HCT116 (cell line): ENCODE measurements at regions not wholly inside any gene's neighbourhood (a gene's known extent, or its start where the extent isn't known, plus 50 kb on each side); places are given as distances from the start of the nearest gene placed in this dataset.

Source experiments
- ATAC-seq: fragments of 200-7000 bp; cut with Tn5 transposase; 2 replicates; pipeline ENCODE4 v1.9.1; 2020; ENCODE audit warnings: mild to moderate bottlenecking, moderate library complexity
- BruUV-seq: library from RNA; stranded (reverse); fragments of 400-500 nt; replicated peaks from 2 replicates; lab custom pipeline; 2021; lab: Mats Ljungman, UMichigan
- CTCF ChIA-PET: fragments of 300-600 bp; sonication (Branson Sonifier 250); formaldehyde crosslinking; loops from one replicate; lab custom pipeline; 2021; ENCODE audit warnings: antibody characterized with exemption; lab: Charles Lee
- POLR2A ChIA-PET: fragments of 300-600, 350-600 bp; sonication (Branson Sonifier 250); formaldehyde crosslinking; loops from one replicate; lab custom pipeline; 2021; ENCODE audit warnings: antibody characterized with exemption; lab: Charles Lee
- RAD21 ChIA-PET, 2 experiments: fragments of 300-600 bp; sonication (Branson Sonifier 250); formaldehyde crosslinking; loops; one replicate each; lab custom pipeline; 2023; ENCODE audit warnings: low total read pairs in 2 of 2; ENCODE audit not compliant: uncharacterized antibody in 2 of 2, unreplicated experiment in 2 of 2, low non-redundant PET in 1 of 2; lab: Charles Lee
- DNase-seq: peaks from one replicate; pipeline ENCODE4 v3.0.0-alpha.2; 2010; ENCODE audit warnings: low read depth, low spot score
- H2AFZ ChIP-seq: fragments of 200-600 bp; shearing (Covaris generic), sonication (generic); 2 replicates; pipeline ENCODE4 v1.6.1; 2017; ENCODE audit warnings: low read depth, mixed run types, mixed read lengths, antibody characterized with exemption, low read length; ENCODE audit not compliant: poor library complexity, severe bottlenecking
- H3K27ac ChIP-seq: 2 replicates; pipeline ENCODE4 v1.5.1; 2012; ENCODE audit warnings: low read depth, low read length
- H3K27me3 ChIP-seq: fragments of 200-600 bp; sonication (generic); 2 replicates; pipeline ENCODE4 v1.6.1; 2016; ENCODE audit warnings: mixed run types, low read length, mixed read lengths; ENCODE audit not compliant: insufficient read depth
- H3K36me3 ChIP-seq, 2 experiments: fragments of 200-500 bp in 1 of 2; fragments of 200-600 bp in 1 of 2; sonication (Bioruptor generic) in 1 of 2; sonication (generic) in 1 of 2; 2 replicates each; pipeline versions ENCODE4 v1.5.1 to v1.6.1; 2014 to 2016; ENCODE audit warnings: low read length in 2 of 2, inconsistent platforms in 1 of 2, mixed read lengths in 1 of 2, mixed run types in 1 of 2; ENCODE audit not compliant: insufficient read depth in 2 of 2, control insufficient read depth in 1 of 2
- H3K4me1 ChIP-seq, 2 experiments: fragments of 200-600 bp in 1 of 2; sonication (generic) in 1 of 2; 2 replicates each; pipeline versions ENCODE4 v1.5.1 to v1.6.1; 2012 to 2017; ENCODE audit warnings: low read length in 2 of 2, inconsistent platforms in 1 of 2, mild to moderate bottlenecking in 1 of 2, mixed read lengths in 1 of 2, mixed run types in 1 of 2, moderate library complexity in 1 of 2; ENCODE audit not compliant: insufficient read depth in 2 of 2, control insufficient read depth in 1 of 2
- H3K4me2 ChIP-seq: fragments of 200-600 bp; sonication (generic); 2 replicates; pipeline ENCODE4 v1.6.1; 2017; ENCODE audit warnings: mixed run types, low read length, mixed read lengths
- H3K4me3 ChIP-seq, 2 experiments: fragments of 200-600 bp in 1 of 2; sonication (generic) in 1 of 2; replicated peaks in 1 of 2; 2 replicates each; pipeline ENCODE4 v1.5.1; 2011 to 2016; ENCODE audit warnings: low read length in 2 of 2, control low read depth in 1 of 2, low read depth in 1 of 2, mild to moderate bottlenecking in 1 of 2, mixed read lengths in 1 of 2, mixed run types in 1 of 2
- H3K79me2 ChIP-seq: fragments of 200-600 bp; sonication (generic); 2 replicates; pipeline ENCODE4 v1.6.1; 2017; ENCODE audit warnings: mild to moderate bottlenecking, mixed run types, low read length, moderate library complexity, mixed read lengths; ENCODE audit not compliant: insufficient read depth
- H3K9ac ChIP-seq: fragments of 200-600 bp; sonication (generic); 2 replicates; pipeline ENCODE4 v1.6.1; 2016; ENCODE audit warnings: low read length, mixed read lengths
- H3K9me2 ChIP-seq: fragments of 200-600 bp; sonication (generic), shearing (Covaris generic); 2 replicates; pipeline ENCODE4 v1.6.1; 2017; ENCODE audit warnings: mixed run types, mild to moderate bottlenecking, moderate library complexity; ENCODE audit not compliant: insufficient read depth
- H3K9me3 ChIP-seq, 2 experiments: fragments of 200-500 bp in 1 of 2; fragments of 200-600 bp in 1 of 2; sonication (Bioruptor generic) in 1 of 2; sonication (generic) in 1 of 2; 2 replicates each; pipeline ENCODE4 v1.6.1; 2014 to 2017; ENCODE audit warnings: low read length in 2 of 2, mixed read lengths in 2 of 2, inconsistent platforms in 1 of 2, low read depth in 1 of 2, mild to moderate bottlenecking in 1 of 2, mixed run types in 1 of 2, moderate library complexity in 1 of 2; ENCODE audit not compliant: control insufficient read depth in 1 of 2, insufficient read depth in 1 of 2
- H4K20me1 ChIP-seq: fragments of 200-600 bp; sonication (generic), shearing (Covaris generic); 2 replicates; pipeline ENCODE4 v1.6.1; 2017; ENCODE audit warnings: mixed run types, mild to moderate bottlenecking, moderate library complexity; ENCODE audit not compliant: insufficient read depth
- CBX3 ChIP-seq: IDR thresholded peaks from 2 replicates; pipeline ENCODE4 v1.6.1; 2012; ENCODE audit warnings: low read depth
- CEBPB ChIP-seq: IDR thresholded peaks from 2 replicates; pipeline ENCODE4 v1.6.1; 2012; ENCODE audit warnings: low read depth
- EZH2phosphoT487 ChIP-seq: fragments of 200-600 bp; IDR thresholded peaks from 2 replicates; pipeline ENCODE4 v1.6.1; 2018; ENCODE audit warnings: antibody characterized with exemption, borderline replicate concordance
- FOSL1 ChIP-seq: IDR thresholded peaks from 2 replicates; pipeline ENCODE4 v1.6.1; 2012; ENCODE audit warnings: low read depth
- JUND ChIP-seq: IDR thresholded peaks from 2 replicates; pipeline ENCODE4 v1.6.1; 2012
- MAX ChIP-seq: IDR thresholded peaks from 2 replicates; pipeline ENCODE4 v1.6.1; 2012
- POLR2A ChIP-seq: IDR thresholded peaks from 2 replicates; pipeline ENCODE4 v1.7.0; 2011; ENCODE audit warnings: borderline replicate concordance; ENCODE audit not compliant: insufficient read depth, insufficient read length; ENCODE audit errors: extremely low read depth
- POLR2AphosphoS5 ChIP-seq: IDR thresholded peaks from 2 replicates; pipeline ENCODE4 v1.6.1; 2011; ENCODE audit warnings: mild to moderate bottlenecking, low read depth, low read length, moderate library complexity
- RAD21 ChIP-seq: IDR thresholded peaks from 2 replicates; pipeline ENCODE4 v1.6.1; 2012; ENCODE audit warnings: low read depth, mild to moderate bottlenecking
- REST ChIP-seq: IDR thresholded peaks from 2 replicates; pipeline ENCODE4 v1.6.1; 2012; ENCODE audit warnings: low read depth
- SIN3A ChIP-seq: IDR thresholded peaks from 2 replicates; pipeline ENCODE4 v1.6.1; 2012; ENCODE audit warnings: low read depth
- SRF ChIP-seq: IDR thresholded peaks from 2 replicates; pipeline ENCODE4 v1.6.1; 2012; ENCODE audit warnings: low read depth
- TCF7L2 ChIP-seq: IDR thresholded peaks from 2 replicates; pipeline ENCODE4 v1.7.0; 2011; ENCODE audit warnings: borderline replicate concordance, inconsistent platforms; ENCODE audit not compliant: insufficient read depth, insufficient read length; ENCODE audit errors: extremely low read depth
- YY1 ChIP-seq: IDR thresholded peaks from 2 replicates; pipeline ENCODE4 v1.6.1; 2011; ENCODE audit warnings: low read length, low read depth, moderate library complexity, mild to moderate bottlenecking; ENCODE audit not compliant: insufficient replicate concordance; ENCODE audit errors: extremely low read depth
- ZBTB33 ChIP-seq: IDR thresholded peaks from 2 replicates; pipeline ENCODE4 v1.6.1; 2011; ENCODE audit warnings: mild to moderate bottlenecking, low read length, moderate library complexity; ENCODE audit not compliant: insufficient replicate concordance; ENCODE audit errors: extremely low read depth
- ZFX ChIP-seq: fragments of 450-650 bp; IDR thresholded peaks from 2 replicates; pipeline ENCODE4 v1.6.1; 2017
- ZNF274 ChIP-seq: fragments of 200-500 bp; sonication (Bioruptor generic); IDR thresholded peaks from 2 replicates; pipeline ENCODE4 v1.6.1; 2014; ENCODE audit warnings: mild to moderate bottlenecking, low read depth, low read length, inconsistent platforms
- intact Hi-C: fragments of 100-400 bp; cut with micrococcal nuclease; formaldehyde crosslinking; loops from 2 replicates; pipeline ENCODE4 v1.10.0; 2022

GRCh38 chr10:42972946-42973345 lies 103.9 kb upstream of the RET start:
- POLR2A ChIA-PET: no interaction called here
- Histone ChIP-seq H3K4me1 (peaks cover 0 to 6% of the 10 kb centered on the region in 2 experiments; a peak in 1 of 4 replicates), H3K9ac (no peak overlapping the region), H4K20me1 (no peaks in the 10 kb centered on the region), H2AFZ (no peak overlapping the region), H3K27ac (no peak overlapping the region), H3K79me2 (no peaks in the 10 kb centered on the region), H3K4me2 (no peak overlapping the region), H3K9me2 (no peaks in the 10 kb centered on the region), H3K27me3 (no peaks in the 10 kb centered on the region), H3K36me3 (no peaks in the 10 kb centered on the region), H3K9me3 (no peaks in the 10 kb centered on the region), H3K4me3 (no peak overlapping the region)
- intact Hi-C loops: no loop called here
- RAD21 ChIA-PET: no interaction called here
- no TSS peak for BruUV-seq
- TF ChIP-seq POLR2AphosphoS5 (no peak), CBX3 (no peak), FOSL1 (no peak), CEBPB (no peak), JUND (no peak), REST (no peak), ZBTB33 (no peak), ZNF274 (no peak), TCF7L2 (no peak), RAD21 (no peak), ZFX (no peak), EZH2phosphoT487 (no peak), MAX (no peak), YY1 (no peak), SIN3A (no peak), SRF (no peak), POLR2A (no peak)
- ATAC-seq: no peak
- DNase-seq: no peak
- CTCF ChIA-PET: no interaction called here
